CD4-positive, alpha-beta T cell treated with Interleukin-4 for 1 hour (primary cell): ENCODE measurements at regions not wholly inside any gene's neighbourhood (a gene's known extent, or its start where the extent isn't known, plus 50 kb on each side); places are given as distances from the start of the nearest gene placed in this dataset.
A peak's percentile ranks its signal among the peaks of the same experiment; 100 is the strongest.
"Not testable (repeated sequence)": the region's sequence is repeated elsewhere in the genome, so short reads cannot be mapped to it uniquely, and the experiment has no call there.

Experiments used
- DNase-seq, 2 donors: peaks; one replicate each; pipeline ENCODE4 v3.0.0-alpha.2; 2020 to 2022

DNA sequence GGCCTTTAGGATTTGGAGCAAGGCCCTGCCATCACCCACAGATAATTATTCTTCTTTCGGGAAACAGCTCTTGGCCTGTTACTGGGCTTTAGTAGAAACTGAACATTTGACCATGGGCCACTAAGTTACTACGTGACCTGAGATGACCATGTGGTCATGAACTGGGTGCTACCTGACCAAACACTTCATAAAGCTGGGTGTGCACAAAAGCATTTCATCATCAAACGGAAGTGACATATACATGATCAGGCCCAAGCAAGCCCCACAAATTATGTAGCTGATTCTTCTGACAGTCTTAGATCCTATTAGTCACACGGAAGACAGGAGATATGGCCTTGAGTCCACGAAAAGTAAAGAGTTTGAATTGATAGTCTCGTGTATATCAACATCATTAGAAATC lies 130.9 kb upstream of the FBN2 start:
- DNase-seq = no peak

DNA sequence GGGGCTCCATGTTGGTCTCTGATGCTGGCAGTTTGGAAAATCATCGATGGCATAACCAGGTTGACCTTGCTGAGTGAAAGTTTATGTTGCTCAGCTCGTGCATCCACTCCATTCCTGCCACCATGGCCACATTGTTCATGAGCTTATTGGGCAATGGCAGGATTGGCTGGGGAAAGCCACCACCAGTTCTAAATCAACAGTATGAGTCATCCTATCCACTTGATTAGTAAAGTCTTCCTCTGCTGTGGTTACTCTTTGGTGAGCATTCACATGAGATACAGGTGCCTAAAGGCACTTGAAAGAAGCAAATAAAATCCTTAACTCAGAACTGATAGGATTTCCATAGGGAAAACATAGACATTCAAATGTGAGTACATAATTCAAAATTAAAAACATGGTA lies 131.8 kb upstream of the FBN2 start:
- no peak for DNase-seq

DNA sequence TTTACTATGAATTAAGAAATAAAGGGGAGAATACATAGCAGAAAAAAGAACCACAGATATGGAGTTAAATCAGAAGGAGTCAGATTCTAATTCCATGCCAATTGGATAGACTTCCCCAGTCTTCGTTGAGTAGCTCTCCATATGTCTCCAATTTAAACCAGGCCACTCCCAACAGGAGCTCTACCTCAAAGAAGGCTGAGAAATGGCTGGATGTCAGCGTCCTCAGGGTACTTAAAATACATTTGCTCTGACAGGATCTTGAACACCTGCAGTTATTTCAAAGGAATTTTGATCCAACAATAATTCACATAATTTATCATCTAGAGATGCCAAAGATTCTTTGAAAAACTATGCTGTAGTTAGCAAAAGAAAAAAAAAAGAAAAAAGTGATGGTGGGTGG lies 133.9 kb upstream of the FBN2 start:
- no peak for DNase-seq

DNA sequence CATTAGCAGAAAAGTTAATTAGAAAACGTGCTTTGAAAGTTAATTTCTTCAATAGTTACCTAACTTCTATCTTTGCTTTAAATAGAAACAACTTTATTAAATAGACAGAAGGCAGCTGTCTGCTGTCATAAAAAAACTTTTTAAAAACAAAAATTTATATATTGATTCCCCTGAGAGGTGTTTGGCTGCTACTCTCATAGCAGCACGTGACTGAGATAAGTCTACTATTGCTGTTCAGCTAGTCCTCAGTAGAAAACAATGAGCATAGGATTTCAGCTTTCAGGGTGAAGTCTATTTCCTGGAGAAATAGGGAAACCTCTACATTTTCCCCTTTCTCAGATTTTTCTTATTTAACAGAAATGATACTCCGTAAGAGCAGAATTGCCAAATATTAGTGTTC lies 135.0 kb upstream of the FBN2 start:
- no peak for DNase-seq

DNA sequence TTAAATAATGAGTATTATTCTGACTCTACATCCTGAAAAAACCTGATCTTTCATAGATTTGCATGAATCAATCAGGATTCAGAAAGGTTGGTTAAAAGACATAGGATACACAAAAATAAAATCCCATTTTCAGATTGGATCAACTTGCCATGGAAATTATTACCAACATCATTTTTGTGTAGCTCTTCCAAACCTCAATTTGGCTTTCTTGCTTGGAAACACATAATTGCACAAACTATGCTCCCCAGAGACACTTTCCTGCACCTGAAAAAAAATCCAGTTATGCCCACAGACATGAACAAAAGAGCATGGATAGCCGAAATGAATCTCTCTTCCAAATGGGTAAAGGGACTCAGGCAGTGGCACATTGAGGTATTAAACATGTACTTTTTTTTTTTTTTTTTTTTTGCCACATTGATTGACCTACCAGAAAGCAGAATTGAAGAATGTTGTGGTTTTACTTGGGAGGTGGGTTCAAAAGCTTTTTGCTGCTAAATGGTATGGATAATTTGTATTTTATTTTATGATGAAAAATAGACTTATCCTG lies 135.4 kb upstream of the FBN2 start:
- DNase-seq = no peak

DNA sequence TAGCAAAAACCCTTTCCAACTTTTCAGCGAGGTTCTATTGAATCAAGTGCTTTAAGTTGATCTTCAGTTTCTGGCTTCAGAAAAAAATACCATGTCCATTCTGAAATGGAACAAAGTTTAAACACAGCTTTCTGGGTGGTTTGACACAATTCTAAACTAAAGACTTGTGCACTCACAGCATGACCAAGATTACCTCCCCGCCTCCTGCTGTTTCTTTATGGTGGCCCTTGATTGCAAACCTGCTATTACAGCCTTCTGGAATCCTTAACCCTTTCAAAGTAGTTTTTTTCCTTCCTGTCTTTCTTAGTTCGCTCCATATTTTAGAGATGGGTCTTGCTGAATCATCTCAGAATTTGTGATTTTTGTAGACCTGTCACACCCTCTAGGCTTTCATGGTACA lies 135.9 kb upstream of the FBN2 start:
- DNase-seq = no peak

DNA sequence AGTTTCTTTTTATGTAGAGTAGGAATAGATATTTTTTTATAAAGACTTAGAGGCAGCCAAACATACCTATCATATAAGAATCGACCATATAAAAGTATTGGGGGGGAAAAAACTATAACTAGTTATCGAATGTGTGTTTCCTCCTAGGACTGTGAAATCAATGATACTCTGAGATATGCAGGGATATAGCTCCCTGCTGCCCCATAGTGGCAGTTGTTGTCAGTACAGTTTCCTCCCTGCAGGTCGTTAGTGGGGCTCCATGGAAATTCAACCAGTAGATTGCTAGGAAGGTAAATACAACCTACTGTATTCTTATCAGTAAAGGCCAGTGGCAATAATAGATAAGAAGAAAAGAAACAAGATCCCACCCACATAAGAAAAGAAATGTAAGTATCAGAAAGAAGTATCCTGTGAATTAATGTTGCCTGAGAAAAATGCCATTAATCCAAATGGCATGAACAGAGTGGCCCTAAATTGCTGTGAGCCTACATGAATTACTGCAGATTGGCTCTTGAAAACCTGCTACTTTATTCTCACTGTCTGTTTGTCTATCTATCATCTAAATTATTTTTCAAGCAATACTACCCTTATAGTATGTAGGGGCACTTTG lies 136.9 kb upstream of the FBN2 start:
- peak in 1 of 2 donors; percentile 25 for DNase-seq

DNA sequence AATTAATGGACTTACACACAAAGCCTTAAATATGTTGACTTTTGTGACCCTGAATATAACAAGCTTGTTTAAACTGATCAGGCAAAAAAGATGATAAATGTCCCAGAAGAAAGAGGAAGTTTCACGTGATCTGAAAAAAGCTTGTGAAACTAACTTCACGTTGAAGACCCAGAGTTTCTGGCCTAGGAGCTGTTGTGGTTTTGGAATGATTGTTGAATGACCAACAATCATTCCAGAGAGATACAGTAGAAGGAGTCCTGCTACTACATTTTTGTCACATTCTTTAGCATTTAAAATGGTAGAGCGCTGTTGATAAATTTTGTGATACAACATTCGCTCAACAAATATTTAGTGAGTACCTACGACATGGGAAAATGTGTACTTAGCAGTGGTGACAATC lies 143.1 kb upstream of the FBN2 start:
- DNase-seq = no peak

DNA sequence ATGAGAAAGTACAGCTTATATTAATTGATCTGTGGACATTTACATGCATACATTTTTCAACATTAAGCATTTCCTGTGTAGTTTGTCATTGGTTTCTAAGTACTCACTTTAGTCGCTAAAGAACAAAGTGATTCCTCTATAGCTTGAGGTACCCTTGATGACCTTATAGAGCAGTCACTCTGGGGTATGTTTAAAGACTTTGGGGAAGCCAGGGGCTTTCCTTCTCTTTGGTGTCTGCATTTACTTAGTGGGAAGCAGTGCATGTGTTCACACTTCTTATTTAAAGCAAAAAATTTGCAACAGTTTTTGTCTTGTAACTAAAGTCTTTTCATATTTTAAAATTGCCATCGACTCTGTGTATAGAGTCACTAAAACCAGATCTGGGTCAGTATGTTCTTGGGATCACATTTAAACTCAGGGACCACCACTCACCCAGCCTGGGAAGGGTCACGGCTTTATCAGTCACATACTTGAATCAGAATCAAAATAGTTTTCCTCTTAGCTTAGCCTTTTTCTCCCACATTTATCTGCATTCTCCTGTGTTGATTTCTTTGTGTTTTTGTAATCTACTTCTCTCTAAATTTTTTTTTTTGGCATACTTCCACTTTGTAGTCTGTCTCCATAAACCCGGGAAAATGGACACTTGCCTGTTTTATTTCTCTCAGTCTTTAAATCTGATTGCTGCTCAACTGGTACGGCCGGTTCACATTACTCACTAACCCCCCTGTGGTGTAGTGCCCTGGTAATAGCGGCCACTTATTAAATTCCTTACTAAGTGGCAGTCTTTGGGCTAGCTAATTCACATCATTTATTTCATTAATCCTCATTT lies 143.9 kb upstream of the FBN2 start:
- no peak for DNase-seq

DNA sequence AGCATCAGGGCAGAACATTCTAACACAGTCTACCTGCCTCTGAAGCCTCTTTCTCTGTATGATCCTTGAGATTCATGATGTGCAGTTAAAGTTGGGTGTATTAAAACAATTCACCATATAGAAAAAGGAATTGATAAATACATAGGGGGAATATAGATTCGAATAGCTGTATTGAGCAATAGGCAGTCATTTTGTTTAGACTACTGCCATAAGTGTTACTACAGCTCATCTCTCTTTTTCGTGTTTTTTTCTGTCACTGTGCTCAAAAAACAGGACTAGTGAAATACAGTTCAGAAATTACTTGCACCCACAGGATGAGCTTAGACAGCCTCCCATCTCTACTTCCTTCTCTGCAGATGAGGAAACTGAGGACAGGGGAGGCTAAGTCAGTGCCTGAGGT lies 144.6 kb upstream of the FBN2 start:
- DNase-seq = no peak

DNA sequence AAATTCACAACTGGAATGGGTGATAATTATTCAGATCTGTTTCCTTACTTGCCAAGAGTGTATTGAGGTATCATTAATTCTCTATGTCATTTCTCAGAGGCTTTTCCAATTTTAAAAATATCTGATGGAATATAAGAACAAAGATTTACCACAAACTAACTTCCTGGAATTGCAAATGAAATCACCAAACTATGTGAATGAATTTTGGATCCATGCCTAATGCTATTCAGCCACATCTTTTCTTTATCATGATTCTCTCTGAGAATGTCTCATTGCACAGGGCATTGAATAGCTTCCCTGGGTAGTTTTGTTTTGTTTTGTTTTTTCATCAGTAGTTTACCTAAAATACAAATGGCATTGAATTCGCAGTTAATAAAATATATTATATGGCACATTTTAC lies 146.9 kb upstream of the FBN2 start:
- DNase-seq = no peak

DNA sequence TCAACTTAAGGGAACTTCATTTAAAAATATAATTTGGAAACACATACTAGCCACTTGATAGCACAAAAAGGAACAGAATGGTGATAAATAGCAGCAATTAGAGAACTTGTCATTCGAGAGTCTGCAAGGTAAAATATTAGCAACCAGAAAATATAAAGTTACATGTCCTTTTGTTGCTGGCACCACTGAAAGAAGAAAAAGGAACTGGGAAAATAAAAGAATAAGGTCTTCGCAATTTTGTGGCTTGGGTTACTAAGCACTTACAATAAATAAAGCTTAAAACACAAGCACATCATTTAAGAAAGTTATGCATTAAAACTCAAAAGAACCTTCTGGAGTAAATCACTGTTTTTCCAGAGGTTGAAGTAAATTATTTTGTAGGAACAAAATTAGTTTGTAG lies 149.9 kb upstream of the FBN2 start:
- DNase-seq = no peak

DNA sequence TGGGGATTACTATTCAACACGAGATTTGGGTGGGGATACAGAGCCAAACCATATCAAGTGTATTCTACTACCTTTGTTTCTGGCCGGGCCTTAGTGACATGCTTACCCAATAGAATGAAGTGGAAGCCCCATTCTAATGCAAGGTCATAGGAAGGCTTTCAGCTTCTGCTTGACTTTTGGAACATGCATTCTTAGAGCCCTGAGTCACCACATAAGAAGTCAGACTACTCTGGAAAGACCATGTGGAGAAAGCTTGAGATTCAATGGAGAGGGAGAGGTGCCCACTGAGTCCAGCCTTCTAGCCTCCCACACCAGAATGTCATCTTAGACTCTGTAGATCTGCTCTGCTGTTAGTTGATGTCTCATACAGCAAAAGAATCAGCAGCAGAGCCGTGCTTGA lies 155.7 kb upstream of the FBN2 start:
- DNase-seq = no peak

DNA sequence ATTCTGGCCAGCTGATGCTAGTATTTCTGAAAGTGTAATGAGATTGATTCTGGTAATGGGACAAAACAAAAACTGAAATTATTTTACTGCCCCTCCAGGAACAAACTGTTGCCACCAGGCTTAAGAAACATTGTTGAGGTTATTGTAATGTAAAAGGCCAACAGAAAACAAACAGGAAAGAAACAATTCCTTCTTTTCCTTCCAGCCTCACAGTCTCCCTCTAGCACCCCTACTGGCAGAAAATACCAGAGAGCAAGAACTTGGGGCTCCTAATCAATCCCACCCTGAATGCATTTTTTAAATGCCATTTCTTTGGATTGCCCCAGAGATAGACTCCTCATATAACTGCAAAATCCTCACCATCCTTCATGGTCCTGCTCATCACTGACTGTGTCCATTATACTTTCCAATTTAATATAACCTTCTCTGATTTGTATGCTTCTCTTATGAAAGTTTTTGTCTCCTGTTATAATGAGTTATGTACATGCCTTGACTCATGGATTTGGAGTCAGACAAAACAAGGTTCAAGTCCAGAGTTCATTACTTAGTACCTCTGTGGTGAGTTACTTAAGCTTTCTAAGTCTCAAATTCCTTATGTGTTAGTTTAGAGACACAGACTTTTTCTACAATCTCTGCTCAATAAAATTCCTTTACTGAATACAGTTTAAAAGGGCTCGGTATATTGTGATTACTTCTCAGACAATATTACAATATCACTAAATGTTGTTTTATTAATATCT lies 157.9 kb upstream of the FBN2 start:
- DNase-seq = no peak

DNA sequence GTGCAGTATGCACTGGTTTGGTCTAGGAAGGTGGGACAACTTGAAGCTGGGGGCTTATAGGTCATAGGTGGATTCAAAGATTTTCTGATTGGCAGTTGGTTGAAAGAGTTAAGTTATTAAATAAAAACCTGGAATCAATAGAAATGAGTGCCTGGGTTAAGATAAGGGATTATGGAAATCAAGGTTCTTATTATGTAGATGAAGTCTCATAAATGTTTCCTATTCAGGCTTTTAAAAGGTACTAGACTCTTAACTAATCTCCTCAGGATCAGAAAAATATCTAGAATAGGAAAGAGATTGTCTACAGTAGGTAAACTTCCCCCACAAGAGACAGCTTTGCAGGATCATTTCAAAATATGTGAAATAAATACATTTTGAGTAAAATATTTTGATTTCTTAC lies 163.3 kb upstream of the FBN2 start:
- no peak for DNase-seq

DNA sequence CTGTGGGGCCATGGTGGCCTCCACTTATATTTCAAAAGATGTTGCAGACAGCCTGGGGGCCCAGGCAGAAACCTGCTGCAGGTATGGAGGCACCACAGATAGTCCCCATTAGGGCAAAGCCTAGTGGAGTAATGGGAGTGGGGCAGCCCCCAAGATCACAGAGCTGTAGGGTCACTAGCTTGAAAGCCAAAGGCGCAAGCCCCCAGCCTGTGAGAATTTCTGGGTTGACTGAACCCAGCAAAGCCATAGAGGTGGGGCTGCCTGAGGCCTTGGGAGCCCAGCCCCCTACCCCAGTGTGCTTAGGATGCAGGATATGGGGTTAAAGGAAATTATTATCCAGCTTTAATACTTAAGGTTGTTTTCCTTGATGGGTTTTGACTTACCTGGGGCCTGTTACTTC lies 165.3 kb upstream of the FBN2 start:
- no peak for DNase-seq

DNA sequence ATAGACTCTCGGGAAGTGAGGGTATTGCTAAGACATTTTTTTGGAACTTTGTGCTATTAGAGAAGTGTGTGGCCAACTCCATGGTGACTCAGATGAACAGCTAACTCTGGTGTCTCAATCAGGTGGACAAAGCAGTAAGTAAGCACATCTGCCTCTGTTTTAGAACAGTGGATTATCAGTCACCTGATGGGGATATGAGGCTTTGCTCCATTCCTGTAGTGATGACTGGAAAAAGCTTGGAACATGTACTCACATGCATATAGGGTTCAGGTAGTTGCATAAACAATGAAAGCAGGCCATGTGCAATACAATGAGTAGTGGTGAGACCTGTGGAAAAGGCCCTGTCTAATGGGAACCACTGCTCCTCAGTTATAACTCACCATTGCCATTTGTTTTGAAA lies 168.2 kb upstream of the FBN2 start:
- DNase-seq = no peak

DNA sequence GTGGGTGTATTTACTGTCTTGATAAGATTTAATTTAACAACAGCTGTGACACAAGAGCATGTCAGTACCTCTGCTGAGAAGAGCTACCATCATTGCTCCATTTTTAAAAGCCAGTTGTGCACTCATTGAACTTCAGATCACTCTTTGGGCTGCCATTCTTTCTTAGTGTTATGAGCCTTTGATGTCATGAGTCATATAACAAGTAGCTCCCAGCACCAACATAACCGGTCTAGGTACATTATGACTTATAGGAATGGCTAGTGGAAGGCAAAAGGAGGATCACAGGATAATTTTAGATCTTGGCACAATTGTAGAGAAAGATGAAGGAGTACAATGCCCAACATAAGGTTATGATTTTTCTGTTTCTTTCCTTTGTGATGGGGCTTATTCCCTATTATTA lies 170.8 kb upstream of the FBN2 start:
- no peak for DNase-seq

DNA sequence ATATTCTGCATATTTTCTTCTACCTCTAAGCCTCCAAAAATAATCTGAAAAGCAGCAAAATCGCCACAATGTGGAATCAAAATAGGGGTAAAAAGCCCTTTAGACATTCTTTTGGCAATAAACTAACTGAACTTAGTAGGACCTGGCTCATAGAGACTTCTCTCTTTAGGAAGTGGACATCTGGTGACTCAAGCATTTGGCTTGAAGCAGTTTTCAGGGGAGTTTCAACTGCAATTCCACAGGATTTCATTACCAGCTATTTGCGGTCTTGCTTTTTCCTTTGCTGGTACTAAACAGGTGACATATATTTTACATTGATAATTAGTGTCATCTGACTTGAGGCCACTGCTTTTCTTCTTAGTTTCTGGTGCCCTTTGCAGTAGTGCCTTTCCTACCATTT lies 173.2 kb upstream of the FBN2 start:
- DNase-seq = no peak

DNA sequence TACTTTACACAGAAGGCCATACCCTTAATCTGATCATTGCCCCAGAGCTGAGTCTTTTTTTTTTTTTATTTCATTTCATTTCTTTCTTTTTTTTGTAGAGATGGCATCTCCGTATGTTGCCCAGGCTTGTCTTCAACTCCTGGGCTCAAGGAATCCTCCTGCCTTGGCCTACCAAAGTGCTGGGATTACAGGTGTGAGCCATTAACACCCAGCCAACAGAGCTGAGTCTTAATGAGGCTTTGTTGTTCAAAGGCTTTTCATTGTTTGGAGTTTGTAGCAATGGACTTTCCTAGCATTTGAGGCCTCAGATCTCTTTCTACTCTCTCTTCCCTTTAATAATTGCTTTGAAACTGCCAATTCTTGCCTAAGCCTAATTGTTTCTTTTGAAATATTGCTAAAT lies 176.5 kb upstream of the FBN2 start:
- no peak for DNase-seq

DNA sequence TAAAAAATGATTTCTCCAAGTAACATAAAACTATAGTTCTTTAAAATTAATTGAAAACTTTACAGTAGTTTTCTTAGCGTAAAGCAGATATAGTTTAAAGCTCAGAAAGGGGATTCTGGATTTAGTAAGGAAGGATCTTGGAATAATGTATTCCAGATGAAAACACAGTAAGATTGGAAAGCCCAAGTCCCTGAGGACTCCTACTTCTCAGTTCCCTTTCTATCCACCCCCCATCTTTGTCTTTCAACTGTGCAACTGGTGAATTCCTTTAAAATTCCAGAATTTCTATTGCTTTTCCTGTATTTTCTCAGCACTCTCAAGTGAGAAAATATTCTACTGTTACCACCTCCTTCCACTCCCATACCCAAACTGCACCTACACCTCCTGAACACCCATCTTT lies 184.5 kb upstream of the FBN2 start:
- no peak for DNase-seq

DNA sequence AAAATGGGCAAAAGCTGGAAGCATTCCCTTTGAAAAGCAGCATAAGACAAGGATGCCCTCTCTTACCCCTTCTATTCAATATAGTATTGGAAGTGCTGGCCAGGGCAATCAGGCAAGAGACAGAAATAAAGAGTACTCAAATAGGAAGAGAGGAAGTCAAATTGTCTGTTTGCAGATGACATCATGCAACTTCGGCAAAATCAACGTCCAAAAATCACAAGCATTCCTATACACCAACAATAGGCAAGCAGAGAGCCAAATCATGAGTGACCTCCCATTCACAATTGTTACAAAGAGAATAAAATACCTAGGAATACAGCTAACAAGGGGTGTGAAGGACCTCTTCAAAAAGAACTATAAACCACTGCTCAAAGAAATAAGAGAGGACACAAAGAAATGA lies 192.0 kb upstream of the FBN2 start:
- DNase-seq = not testable (repeated sequence)

DNA sequence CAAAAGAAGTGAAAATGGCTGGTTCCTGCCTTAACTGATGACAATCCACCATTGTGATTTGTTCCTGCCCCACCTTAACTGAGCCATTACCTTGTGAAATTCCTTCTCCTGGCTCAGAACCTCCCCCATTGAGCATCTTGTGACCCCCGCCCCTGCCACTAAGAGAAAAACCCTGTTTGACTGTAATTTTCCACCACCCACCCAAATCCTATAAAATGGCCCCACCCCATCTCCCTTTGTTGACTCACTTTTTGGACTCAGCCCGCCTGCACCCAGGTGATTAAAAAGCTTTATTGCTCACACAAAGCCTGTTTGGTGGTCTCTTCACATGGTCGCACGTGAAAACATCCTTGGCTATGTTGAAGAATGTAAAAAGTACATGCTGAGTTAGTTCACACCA lies 197.6 kb upstream of the FBN2 start:
- DNase-seq = not testable (repeated sequence)

DNA sequence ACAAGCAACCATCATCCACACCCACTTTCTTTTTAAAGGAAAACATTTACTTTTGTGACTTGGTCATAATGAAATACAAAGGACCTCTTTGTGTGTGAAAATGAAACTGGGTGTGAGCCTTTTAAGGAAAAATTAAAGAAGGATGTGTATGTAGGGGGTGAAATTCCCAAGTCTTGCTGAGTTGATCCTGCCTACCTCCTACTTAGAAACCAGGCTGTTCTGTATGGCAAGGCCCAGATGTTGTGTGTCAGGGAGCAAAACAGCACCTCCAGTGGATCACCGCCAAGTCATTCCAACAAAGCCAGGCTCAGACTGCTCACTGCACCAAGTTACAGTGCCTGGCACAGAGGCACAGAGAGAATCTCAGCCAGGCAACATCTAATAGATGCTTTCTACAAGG lies 198.5 kb upstream of the FBN2 start:
- DNase-seq = no peak
